ENCODE measurements at regions not wholly inside any gene's neighbourhood (a gene's known extent, or its start where the extent isn't known, plus 50 kb on each side); places are given as distances from the start of the nearest gene placed in this dataset.
"Not testable (repeated sequence)": the region's sequence is repeated elsewhere in the genome, so short reads cannot be mapped to it uniquely, and the experiment has no call there.

DNA sequence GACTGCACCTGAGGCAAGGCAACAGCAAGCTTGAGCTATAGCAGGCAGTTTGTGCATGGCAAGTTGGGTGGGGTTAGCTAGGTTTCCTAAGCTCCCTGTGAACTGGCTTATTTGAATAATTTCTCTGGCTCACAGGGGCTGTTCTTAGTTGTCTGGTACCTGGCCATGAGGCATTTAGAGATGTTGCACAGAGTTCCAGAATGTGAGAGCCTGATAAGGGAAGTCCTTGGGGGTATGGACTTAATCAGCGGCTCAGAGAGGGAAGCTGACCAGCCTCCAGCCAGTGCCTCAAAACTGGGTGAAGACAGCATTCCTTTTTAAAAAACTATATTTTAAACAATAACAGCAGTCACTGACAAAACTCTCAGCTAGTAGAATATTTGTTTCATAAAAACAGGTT is 307.4 kb downstream of the FZD1 start:
- intact Hi-C loops (cut with DNase I; ENCODE audit: low total_unique reads) (no loop called here), in situ Hi-C loops (cut with MboI; ENCODE audit: low sequenced_read_pairs in 4 of 4) (no loop called here)
- Histone ChIP-seq H3K27me3 (no peaks in the 10 kb centered on the region), H3K27ac (no peak overlapping the region), H3K4me3 (no peak overlapping the region), H3K4me1 (no peaks in the 10 kb centered on the region), H3K9me3 (no peaks in the 10 kb centered on the region), H3K36me3 (no peaks in the 10 kb centered on the region)
- TF ChIP-seq, protein P1, sequence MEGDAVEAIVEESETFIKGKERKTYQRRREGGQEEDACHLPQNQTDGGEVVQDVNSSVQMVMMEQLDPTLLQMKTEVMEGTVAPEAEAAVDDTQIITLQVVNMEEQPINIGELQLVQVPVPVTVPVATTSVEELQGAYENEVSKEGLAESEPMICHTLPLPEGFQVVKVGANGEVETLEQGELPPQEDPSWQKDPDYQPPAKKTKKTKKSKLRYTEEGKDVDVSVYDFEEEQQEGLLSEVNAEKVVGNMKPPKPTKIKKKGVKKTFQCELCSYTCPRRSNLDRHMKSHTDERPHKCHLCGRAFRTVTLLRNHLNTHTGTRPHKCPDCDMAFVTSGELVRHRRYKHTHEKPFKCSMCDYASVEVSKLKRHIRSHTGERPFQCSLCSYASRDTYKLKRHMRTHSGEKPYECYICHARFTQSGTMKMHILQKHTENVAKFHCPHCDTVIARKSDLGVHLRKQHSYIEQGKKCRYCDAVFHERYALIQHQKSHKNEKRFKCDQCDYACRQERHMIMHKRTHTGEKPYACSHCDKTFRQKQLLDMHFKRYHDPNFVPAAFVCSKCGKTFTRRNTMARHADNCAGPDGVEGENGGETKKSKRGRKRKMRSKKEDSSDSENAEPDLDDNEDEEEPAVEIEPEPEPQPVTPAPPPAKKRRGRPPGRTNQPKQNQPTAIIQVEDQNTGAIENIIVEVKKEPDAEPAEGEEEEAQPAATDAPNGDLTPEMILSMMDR (IDR thresholded peaks at IDR 0.05 in 4 of 5, conservative IDR thresholded peaks at IDR 0.05 in 1 of 5), result no peak
- no peak for TF ChIP-seq POLR2A (IDR thresholded peaks at IDR 0.05)
- ATAC-seq, result no peak
- DNase-seq, result no peak

DNA sequence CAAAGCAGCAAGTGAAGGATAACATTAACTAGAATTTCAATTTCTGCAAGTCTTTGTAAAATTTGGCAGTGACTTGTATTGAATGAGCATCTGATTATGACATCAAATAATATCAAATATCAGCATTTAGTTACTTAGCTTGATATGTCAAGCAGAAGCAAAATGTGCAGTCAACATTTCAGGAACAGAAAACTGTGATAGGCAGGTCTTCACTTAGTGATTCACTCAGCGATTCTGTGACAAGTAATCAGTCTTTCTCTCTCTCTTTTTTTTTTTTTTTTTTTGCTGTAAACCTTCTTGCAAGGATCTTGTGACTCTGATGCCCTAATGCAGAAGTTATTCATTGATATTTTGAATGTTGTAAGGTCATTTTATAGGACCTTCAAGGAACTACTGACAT is 307.1 kb downstream of the MTERF1 start:
- H3K27me3 ChIP-seq, result no peaks in the 10 kb centered on the region
- H3K36me3 ChIP-seq, result no peaks in the 10 kb centered on the region
- H3K4me1 ChIP-seq, result no peaks in the 10 kb centered on the region
- intact Hi-C loops (cut with DNase I; ENCODE audit: low total_unique reads), result no loop called here
- no peak for DNase-seq
- H3K27ac ChIP-seq, result no peak overlapping the region
- no peaks in the 10 kb centered on the region for H3K9me3 ChIP-seq
- H3K4me3 ChIP-seq, result no peak overlapping the region
- TF ChIP-seq, protein P1 (IDR thresholded peaks at IDR 0.05 in 4 of 5, conservative IDR thresholded peaks at IDR 0.05 in 1 of 5), result no peak
- no peak for TF ChIP-seq POLR2A (IDR thresholded peaks at IDR 0.05)
- ATAC-seq, result no peak
- in situ Hi-C loops (cut with MboI; ENCODE audit: low sequenced_read_pairs in 4 of 4), result no loop called here

DNA sequence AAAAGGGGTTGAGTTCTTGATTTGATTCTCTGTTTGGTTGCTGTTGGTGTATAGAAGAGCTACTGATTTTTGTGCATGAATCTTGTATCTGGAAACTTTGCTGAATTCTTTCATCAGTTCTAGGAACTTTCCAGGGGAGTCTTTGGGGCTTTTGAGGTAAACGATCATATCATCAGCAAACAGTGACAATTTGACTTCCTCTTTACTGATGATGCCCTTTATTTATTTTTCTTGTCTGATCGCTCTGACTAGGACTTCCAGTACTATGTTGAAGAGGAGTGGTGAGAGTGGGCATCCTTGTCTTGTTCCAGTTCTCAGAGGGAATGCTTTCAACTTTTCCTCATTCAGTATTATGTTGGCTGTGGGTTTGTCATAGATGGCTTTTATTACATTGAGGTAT is 304.0 kb downstream of the MTERF1 start:
- ATAC-seq; H3K4me3 ChIP-seq; H3K9me3 ChIP-seq; DNase-seq; in situ Hi-C loops (cut with MboI; ENCODE audit: low sequenced_read_pairs in 4 of 4); intact Hi-C loops (cut with DNase I; ENCODE audit: low total_unique reads); H3K27ac ChIP-seq; H3K36me3 ChIP-seq; H3K27me3 ChIP-seq; H3K4me1 ChIP-seq: not testable (repeated sequence)

DNA sequence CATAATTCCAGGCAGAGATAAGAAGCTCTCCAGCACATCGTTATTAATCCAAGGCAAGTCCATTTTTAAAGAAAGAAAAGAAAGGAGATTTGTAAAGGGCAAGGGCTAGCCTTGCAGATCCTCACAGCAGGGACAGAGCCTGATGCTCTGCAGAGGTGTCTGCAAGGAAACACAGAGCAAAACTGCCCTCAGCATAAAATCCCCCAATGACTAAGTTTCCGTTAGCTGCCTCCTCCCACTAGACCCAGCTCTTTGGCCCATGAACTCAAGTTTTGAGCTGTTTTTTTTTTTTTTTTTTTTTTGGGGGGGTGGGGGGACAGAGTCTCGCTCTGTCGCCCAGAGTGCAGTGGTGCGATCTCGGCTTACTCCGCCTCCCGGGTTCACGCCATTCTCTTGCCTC is 300.7 kb downstream of the MTERF1 start:
- ATAC-seq, result no peak
- Histone ChIP-seq H3K36me3 (no peaks in the 10 kb centered on the region), H3K27ac (no peak overlapping the region), H3K27me3 (no peaks in the 10 kb centered on the region), H3K4me1 (no peaks in the 10 kb centered on the region), H3K4me3 (no peak overlapping the region), H3K9me3 (no peaks in the 10 kb centered on the region)
- TF ChIP-seq, protein P1 (IDR thresholded peaks at IDR 0.05 in 4 of 5, conservative IDR thresholded peaks at IDR 0.05 in 1 of 5), result no peak
- no peak for TF ChIP-seq POLR2A (IDR thresholded peaks at IDR 0.05)
- DNase-seq, result no peak
- intact Hi-C loops (cut with DNase I; ENCODE audit: low total_unique reads), result no loop called here
- in situ Hi-C loops (cut with MboI; ENCODE audit: low sequenced_read_pairs in 4 of 4), result no loop called here

DNA sequence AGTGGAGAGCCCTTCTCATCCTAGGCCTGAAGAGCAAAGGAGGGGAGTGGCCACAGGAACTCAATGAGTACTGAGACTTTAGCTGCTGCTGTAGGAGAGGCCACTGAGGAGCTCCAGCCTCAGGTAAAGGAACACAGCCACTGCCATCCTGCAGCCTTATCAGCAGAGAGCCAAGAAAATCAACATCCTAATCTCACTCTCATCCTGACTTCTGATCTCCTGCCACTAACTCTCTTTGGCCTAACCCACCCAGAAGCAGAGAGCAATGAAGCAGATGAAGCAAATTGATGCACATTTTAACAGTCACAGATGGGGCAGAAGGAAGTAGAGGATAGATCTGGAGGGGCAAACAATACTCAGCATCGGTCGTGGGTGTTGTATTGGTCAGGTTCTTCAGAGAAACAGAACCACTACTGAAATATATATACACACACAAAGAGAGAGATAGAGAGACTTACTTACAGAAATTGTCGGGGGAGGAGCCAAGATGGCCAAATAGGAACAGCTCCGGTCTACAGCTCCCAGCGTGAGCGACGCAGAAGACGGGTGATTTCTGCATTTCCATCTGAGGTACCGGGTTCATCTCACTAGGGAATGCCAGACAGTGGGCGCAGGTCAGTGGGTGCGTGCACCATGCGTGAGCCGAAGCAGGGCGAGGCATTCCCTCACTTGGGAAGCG is 297.6 kb downstream of the MTERF1 start:
- in situ Hi-C loops (cut with MboI; ENCODE audit: low sequenced_read_pairs in 4 of 4), result no loop called here

More for the DNA sequence above, 297.6 kb downstream of the MTERF1 start:
- no peak for DNase-seq
- no peak overlapping the region for H3K4me3 ChIP-seq
- H3K36me3 ChIP-seq, result no peaks in the 10 kb centered on the region
- ATAC-seq, result no peak
- intact Hi-C loops (cut with DNase I; ENCODE audit: low total_unique reads), result no loop called here
- no peaks in the 10 kb centered on the region for H3K27me3 ChIP-seq
- no peaks in the 10 kb centered on the region for H3K4me1 ChIP-seq
- TF ChIP-seq, protein P1 (IDR thresholded peaks at IDR 0.05 in 4 of 5, conservative IDR thresholded peaks at IDR 0.05 in 1 of 5), result no peak
- no peak for TF ChIP-seq POLR2A (IDR thresholded peaks at IDR 0.05)
- no peak overlapping the region for H3K27ac ChIP-seq
- H3K9me3 ChIP-seq, result no peaks in the 10 kb centered on the region
